ENCODE measurements at regions not wholly inside any gene's neighbourhood (a gene's known extent, or its start where the extent isn't known, plus 50 kb on each side); places are given as distances from the start of the nearest gene placed in this dataset.
"Not testable (repeated sequence)": the region's sequence is repeated elsewhere in the genome, so short reads cannot be mapped to it uniquely, and the experiment has no call there.

DNA sequence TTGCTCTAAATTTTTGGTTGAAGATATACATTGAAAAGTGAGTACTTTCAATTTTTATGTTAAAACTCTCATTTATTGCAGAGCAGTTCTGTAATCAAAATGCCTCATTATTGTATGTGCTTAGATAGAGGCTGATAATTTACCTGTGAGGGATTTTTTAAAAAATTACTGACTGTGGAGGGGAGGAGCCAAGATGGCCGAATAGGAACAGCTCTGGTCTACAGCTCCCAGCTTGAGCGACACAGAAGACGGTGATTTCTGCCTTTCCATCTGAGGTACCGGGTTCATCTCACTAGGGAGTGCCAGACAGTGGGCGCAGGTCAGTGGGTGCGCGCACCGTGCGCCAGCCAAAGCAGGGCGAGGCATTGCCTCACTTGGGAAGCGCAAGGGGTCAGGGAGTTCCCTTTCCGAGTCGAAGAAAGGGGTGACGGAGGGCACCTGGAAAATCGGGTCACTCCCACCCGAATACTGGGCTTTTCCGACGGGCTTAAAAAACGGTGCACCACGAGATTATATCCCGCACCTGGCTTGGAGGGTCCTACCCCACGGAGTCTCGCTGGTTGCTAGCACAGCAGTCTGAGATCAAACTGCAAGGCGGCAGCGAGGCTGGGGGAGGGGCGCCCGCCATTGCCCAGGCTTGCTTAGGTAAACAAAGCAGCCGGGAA lies 89.4 kb downstream of the DDX11 start:
- DNase-seq: not testable (repeated sequence)

DNA sequence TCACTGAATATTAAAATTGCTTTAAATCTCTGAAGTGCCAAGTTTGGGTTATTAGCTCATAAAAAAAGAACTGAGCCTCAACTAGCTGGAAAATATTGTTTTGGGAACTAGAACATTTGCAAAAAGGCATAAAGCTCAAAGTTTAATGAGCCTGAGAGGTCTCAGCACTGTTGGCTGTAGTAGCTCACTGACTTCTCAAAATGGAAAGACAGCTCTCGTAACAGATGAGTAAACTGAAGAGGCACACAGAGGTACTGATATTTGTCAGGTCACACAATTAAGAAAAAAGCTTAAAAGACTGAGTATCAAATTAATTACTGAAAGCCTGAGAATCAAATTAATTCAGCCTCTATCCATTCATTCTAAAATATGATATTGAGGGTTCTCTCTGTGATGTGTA lies 100.6 kb downstream of the DDX11 start:
- DNase-seq: not testable (repeated sequence)

DNA sequence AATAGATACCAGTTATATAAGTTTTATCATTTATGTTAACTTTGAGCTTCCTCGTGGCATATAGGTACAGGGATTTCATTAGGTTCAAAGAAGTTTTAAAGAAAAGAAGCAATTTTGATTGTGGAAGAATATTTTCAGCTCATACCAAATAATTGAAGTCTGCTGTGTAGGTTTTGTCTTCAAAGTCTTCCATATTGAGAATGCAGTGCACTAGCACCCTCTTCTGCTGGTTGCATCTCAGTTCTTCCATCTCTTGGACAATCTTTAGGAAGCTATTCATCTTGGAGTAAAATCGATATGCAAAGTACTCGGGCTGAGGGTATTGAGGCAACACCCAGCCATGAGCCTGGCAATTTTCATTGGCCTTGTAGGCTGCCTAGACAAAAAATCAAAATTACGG lies 103.9 kb downstream of the DDX11 start:
- not testable (repeated sequence) for DNase-seq

DNA sequence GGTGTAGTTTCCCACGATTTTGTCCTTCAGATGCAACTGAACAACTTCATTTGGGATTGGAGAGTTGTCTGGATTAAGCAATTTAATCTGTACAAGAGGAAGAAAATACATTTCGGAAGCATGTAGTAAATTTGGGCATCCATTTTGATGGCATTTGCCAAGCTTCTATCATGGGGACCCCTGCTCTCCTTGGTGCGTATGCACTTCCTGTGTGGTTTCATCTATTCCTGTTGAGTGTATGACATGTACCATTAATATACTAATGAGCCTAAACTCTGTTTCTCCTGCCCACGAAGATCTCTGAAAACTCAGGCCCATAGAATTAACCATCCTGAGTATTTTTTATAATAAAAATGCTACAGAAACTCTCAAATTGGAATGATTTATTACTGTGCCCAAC lies 105.2 kb downstream of the DDX11 start:
- DNase-seq: not testable (repeated sequence)

DNA sequence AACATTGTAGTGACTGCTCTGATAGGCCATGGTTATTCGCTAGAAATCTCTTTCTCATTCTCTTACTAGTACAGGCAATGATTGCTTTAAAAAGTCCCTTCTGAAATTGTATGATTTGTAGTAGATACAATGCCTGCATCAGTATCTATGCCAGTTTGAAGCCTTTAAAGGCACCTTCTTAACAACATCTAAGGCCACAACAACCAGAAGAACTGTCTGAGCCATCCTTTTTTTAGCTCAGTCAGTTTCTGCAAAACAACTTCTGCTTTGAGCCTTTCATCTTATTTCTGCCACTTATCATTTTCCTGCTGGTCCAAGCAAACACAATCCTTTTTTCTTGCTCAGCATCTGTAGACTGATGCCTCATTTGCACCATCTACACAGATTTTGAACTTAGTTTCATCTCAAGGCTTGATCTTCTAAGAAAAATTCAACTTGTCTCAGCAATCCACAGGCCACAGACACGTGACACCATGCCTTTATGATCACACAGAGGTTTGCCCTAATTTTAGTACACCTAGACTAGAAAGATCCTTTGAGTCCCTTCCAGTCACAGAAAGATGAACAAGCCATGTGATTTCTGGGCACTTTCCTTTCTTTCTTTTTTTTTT lies 106.1 kb downstream of the DDX11 start:
- DNase-seq: not testable (repeated sequence)

DNA sequence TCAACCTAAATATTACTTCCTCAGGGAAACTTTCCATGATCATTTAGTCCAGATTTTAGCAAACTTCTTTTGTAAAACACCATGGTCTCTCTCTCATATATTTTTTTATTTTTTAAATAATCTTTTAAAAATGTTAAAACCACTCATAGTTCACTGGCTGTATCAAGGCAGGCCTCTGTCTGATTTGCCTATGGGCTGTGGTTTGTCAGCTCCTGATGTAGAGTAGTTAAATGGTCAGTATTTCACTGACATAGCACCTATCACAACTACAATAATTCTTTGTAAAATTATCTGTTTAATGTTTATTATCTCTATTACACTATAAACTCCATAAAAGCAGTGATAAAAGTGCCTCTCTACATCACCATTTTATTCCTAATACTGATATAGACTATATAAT lies 108.9 kb downstream of the DDX11 start:
- DNase-seq: not testable (repeated sequence)

DNA sequence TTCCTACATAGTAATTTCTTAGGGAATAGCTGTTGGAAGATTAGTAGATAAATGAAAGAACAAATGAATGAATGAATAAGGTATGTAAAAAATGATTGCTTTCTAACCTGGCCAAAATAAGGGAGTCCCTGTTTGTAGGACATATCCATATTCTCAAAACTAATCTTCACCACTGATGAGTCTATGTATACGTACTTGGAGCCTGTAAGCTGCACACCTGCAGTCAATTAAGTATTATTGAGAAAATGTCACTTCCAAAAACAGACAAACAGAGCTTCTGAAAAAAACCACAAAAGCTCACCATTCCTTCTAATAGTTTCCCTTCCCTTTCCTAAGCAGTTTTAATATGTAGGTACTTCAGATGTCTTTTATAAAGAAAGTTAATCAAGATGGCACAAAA lies 109.4 kb downstream of the DDX11 start:
- not testable (repeated sequence) for DNase-seq

DNA sequence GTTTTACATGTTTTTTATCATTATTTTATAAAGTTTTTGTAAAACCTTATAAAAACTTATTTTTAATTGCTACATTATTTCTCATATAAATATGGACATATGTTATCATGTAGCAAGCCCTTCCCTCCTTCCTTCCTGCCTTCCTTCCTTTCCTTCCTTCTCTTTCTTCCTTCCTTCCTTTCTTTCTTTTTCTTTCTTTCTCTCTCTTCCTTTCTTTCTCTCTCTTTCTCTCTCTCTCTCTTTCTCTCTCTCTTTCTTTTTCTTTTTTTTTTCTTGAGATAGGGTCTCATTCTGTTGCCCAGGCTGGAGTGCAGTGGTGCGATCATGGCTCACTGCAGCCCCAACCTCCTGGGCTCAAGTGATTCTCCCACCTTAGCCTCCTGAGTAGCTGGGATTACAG lies 110.2 kb downstream of the DDX11 start:
- DNase-seq: not testable (repeated sequence)

DNA sequence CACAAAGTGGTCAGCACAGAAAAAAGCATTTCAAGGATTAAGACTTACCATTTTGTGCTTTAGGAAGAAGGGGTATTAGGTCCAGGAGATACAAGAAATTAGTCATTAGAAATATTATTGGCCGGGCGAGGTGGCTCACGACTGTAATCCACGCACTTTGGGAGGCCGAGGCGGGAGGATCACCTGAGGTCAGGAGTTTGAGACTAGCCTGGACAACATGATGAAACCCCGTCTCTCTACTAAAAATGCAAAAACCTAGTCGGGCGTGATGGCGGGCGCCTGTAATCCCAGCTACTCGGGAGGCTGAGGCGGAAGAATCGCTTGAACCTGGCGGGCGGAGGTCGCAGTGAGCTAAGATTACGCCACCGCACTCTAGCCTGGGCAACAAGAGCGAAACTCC lies 111.0 kb downstream of the DDX11 start:
- DNase-seq: not testable (repeated sequence)

DNA sequence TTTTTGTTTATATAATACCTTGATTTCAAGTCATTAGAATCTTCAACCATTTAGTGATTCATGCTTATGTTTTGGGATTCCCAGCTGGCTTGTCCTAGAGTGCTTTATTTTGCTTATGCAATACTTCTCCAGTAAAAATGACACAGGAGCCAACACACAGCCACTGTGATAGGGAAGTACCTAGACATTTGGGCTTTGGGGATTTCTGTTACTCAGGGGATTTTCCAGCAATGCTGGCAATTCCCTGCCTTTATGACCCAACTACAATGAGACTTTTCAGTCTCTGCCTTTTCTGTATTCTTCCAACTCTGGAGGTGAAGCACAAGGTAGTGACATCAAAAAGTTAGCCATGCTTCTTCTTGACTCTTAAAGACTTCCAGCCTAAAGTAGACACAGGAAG lies 119.0 kb downstream of the DDX11 start:
- DNase-seq: not testable (repeated sequence)

DNA sequence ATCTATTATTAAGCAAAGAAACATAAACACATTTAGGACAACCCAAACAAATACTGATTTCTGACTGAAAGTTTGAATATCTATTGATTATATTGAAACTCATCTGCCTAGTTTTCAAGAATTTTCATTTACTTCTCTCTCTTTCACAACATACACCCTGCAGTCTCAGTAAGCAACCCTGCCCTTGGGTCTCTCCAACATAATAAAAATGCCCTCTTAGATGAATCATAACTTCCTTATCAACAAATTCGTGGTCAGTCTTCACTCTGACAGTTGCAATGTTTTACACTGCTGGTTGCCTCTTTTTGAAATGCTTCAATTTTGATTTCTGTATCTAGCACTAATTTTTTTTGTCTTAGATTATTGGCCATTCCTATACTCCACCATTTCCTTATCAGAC lies 122.0 kb downstream of the DDX11 start:
- DNase-seq: not testable (repeated sequence)

DNA sequence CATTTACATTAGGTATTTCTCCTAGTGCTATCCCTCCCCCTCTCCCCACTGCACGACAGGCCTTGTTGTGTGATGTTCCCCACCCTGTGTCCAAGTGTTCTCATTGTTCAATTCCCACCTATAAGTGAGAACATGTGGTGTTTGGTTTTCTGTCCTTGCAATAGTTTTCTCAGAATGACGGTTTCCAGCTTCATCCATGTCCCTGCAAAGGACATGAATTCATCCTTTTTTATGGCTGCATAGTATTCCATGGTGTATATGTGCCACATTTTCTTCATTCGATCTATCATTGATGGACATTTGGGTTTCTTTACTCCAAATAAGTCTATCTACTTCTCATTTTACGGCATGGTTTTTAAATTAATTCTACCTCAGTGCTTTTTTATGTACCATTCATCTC lies 125.8 kb downstream of the DDX11 start:
- not testable (repeated sequence) for DNase-seq

DNA sequence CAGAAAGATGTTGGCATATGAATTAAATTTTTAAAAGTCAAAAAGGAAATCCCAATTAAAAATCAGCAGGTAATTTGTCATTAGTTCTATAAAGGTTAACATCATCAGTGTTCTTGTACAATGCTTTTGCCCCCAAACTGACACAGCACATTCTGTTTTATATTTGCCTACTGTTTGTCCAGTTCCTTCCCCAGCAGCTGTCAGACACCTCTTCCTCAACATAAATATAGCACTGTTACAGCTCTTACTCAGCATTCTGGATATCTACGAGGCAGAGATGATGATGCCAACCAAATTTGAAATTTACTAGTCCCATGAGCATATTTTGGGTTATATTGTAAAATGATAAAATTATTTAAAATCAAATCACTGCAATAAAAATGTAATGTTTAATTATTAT lies 124.6 kb downstream of the SINHCAF start:
- no peak for DNase-seq

DNA sequence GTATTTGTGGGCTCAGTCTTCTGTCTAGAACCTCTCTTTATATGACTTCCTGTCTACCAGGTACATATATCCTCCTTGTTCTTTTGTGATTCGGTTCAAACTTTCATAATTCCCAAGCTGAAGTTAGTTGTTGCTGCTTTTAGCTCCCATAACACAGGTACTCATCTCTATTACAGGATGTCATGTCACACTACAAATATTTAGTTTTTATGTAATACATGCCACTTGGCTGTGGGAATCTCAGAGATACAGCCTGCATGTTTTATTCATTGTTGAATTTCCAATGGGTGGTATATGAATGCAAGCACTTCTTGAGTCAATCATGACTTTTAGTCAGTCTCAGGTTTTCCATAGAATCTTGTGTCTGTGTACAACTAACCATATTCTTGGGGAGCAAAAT lies 122.7 kb downstream of the SINHCAF start:
- no peak for DNase-seq

DNA sequence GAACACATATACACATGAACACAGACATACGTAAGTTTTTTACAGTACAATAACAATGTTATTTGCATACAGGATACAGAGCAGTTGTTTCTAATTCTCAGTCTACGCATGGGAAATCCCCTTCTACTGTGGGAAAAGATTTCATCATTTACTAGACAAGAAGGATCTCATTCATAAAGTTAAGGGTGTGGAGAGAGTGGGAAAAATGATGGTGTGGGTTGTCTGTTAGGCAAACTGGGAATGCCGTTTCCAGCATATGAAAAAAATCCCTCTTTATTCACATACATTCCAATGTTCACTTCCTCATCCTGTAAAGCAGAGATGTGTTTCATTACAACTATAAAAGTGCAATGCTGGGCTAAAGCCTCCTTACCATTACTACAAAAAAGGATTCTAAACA lies 120.9 kb downstream of the SINHCAF start:
- DNase-seq: no peak

DNA sequence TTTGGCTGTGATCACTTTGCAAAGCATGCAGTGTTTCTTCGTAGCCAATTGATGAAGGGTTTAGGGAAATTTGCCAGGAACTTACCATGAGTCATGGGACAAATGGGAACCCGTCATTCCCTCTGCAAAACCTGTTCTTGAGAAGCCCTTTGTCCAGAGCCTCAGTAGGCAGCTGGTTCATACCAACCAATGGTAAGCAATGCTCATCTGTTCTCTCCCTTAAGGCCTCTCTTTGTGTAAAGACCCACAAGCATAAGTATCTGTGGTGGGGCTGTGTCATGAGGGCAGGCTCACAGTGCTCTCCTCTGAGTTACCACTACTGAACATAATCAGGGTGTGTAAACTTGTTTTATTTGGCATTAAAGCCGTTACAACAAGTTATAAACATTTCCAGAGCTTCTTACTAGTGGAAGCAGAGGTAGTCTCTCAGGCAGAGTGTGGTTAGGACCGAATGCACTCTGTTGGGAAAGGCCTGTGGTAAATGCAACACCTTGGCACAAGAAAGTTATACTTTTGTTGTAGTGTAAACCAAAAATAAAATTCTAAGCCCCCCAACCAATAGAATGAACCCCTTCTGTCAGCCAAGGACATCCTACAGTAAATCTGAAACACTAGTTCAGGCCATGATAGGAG lies 119.8 kb downstream of the SINHCAF start:
- no peak for DNase-seq

DNA sequence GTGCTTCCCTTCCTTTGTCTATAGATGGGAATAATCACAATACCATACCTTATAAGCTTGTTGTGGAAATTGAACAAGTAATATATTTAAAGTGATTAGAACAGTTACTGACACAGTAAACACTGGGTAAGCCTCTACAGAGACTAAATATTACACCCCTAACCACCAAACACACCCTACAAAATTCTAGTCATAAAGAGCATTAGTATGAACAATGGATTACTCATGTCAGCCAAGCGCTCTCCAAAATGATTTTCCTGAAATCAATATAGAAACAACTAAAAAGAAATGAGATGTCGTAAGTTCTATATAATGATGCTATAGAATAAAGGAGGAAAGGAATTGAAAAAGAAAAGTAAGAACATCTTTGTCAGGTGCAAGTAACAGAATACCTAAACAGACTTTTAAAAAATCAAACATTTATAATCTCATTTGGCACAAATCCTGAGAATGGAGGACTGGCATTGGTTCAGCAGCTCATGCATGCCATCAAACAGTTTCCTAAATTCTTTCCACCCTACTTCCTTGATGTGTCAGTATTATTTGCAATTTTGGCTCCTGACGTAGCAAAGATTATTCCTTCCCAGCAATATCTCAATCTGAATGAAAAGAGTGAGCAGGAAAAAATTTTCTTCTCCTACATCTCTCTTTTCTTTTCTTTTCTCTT lies 118.0 kb downstream of the SINHCAF start:
- no peak for DNase-seq

DNA sequence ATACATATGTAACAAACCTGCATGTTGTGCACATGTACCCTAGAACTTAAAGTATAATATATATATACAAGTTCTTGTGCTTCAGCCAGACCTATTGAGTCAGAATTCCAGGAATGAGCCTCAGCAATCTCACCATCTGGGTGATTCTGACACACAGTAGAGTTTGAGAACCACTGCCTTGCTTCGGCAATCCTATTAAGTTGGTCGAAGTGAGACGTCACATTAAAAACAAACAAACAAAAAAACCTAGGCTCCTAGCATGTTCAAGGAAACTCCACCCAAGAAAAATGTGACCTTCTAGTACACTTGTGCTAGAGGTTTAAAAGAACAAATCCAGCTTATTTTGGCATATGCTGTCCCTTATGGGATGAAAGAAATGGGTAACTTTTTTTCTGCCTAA lies 115.8 kb downstream of the SINHCAF start:
- DNase-seq: no peak

DNA sequence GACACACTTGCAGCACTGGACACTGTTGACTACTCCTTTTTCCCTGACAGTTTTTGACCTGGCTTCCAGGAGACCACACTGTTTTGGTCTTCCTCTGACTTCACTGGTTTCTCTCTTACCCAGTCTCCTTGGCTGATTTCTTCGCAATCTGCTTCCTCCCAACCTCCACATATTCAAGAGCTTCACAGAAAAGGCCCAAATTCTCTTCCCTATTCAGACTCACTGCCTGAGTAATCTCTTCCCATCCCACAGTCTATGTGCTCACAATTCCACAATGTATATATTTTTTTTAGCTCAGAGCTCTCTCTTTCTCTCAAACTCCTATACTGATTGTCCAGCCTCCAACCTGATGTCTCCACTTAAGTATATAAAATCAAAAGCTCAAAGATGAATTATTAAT lies 115.4 kb downstream of the SINHCAF start:
- DNase-seq: no peak

DNA sequence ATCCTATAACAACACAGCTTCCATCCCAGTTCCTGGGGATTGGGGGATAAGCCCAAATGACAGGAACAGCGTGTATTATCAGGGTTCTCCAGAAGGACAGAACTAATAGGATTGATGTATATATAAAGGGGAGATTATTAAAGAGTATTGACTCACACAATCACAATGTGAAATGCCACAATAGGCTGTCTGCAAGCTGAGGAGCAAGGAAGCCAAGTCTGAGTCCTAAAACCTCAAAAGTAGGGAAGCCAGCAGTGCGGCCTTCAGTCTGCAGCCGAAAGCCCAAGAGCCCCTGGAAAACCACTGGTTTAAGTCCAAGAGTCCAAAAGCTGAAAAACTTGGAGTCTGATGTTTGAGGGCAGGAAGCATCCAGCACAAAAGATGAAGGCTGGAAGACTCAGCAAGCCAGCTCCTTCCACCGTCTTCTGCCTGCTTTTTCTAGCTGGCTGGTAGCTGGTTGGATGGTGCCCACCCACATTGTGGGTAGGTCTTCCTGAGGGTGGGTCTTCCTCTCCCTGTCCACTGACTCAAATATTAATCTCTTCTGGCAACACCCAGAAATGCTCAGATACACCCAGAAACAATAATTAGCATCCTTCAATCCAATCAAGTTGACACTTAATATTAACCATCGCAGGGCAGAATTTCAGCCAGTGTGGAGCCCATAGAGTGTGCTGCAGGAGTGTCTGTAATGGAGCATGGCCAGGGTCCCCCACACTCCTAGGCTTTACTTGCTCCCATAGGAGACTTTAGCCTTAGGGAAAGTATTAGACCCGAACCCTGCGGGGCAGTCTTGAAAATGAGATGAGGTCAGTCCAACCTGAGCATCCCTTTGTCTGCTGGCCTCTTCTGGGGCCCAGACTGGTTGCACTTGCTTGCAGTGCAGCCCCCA lies 111.1 kb downstream of the SINHCAF start:
- DNase-seq: no peak

DNA sequence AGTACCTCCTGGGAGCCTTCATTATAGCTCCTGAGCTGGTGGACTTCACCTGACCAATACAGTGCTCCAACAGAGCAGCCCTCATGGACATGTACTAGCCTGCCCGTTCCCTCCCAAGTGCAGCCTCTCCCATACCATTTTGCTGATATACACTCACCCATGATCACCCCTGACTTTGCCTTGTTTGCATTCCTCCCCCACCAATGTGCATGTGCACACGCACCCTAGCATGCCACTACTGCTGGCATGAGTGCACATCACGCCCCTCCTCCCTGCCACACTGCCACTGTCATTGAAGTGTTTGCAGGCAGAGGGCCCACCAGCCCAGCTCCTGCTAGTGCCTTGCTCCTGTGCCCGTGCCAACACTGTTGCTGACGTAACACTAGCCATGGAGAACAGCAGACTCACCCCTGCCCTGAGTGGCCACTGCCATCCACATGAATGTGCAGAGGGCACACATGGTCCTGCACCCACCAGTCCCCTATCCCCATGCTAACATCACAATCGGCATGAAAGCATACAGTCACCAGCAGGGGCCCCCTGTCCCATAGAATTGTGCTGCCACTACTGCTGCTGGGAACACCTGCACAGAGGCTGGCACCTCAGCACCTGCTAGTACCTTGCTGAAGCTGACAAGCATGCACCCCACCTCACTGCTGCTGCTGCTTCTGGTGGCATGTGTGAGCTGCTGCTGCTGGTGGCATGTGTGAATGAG lies 110.3 kb downstream of the SINHCAF start:
- DNase-seq: peak in 1 of 14 donors; percentile 13

DNA sequence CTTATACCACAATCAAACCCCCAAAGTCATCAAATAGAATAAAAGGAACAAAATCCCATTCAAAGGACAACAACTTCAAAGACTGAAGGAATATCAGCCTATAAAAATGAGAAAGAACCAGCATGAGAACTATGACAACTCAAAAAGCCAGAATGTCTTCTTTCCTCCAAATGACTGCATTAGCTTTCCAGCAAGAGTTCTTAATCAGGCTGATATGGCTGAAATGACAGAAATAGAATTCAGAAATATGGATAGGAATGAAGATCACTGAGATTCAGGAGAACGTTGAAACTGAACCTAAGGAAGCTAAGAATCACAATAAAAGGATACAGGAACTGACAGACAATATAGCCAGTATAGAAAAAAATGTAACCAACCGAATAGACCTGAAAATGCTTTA lies 109.5 kb downstream of the SINHCAF start:
- DNase-seq: no peak
